Stomach (tissue), 4 donors: ENCODE measurements at regions not wholly inside any gene's neighbourhood (a gene's known extent, or its start where the extent isn't known, plus 50 kb on each side); places are given as distances from the start of the nearest gene placed in this dataset.

Source experiments
- POLR2A ChIP-seq, 4 donors: fragments of 450-650 bp; IDR thresholded peaks; one replicate each; pipeline ENCODE4 v1.6.1; 2016; ENCODE audit warnings: antibody characterized with exemption in 4 of 4, control low read depth in 2 of 4, mild to moderate bottlenecking in 1 of 4, moderate library complexity in 1 of 4
- TF ChIP-seq, protein P1 (sequence below), 7 experiments: fragments of 450-650 bp in 4 of 7; fragments of 200-600 bp in 3 of 7; sonication (generic) in 3 of 7; IDR thresholded peaks; one replicate each; pipeline ENCODE4 v1.5.1; 2016 to 2019; ENCODE audit warnings: antibody characterized with exemption in 7 of 7, control low read depth in 2 of 7, mild to moderate bottlenecking in 1 of 7

- TF ChIP-seq, protein P1, sequence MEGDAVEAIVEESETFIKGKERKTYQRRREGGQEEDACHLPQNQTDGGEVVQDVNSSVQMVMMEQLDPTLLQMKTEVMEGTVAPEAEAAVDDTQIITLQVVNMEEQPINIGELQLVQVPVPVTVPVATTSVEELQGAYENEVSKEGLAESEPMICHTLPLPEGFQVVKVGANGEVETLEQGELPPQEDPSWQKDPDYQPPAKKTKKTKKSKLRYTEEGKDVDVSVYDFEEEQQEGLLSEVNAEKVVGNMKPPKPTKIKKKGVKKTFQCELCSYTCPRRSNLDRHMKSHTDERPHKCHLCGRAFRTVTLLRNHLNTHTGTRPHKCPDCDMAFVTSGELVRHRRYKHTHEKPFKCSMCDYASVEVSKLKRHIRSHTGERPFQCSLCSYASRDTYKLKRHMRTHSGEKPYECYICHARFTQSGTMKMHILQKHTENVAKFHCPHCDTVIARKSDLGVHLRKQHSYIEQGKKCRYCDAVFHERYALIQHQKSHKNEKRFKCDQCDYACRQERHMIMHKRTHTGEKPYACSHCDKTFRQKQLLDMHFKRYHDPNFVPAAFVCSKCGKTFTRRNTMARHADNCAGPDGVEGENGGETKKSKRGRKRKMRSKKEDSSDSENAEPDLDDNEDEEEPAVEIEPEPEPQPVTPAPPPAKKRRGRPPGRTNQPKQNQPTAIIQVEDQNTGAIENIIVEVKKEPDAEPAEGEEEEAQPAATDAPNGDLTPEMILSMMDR (IDR thresholded peaks at IDR 0.05), result no peak
- TF ChIP-seq POLR2A (IDR thresholded peaks at IDR 0.05), result no peak
These were observed 122.8 kb upstream of the SH3BP4 start for GRCh38 chr2:234829074-234829455.
